HG03558 (cell line): ENCODE measurements at regions not wholly inside any gene's neighbourhood (a gene's known extent, or its start where the extent isn't known, plus 50 kb on each side); places are given as distances from the start of the nearest gene placed in this dataset.
A peak's percentile ranks its signal among the peaks of the same experiment; 100 is the strongest.

Experiments used
- ATAC-seq: cut with Tn5 transposase; IDR thresholded peaks from one replicate; pipeline ENCODE4 v1.9.1; 2021; ENCODE audit warnings: moderate number of reproducible peaks; ENCODE audit not compliant: unreplicated experiment; ENCODE audit errors: extremely low read depth

DNA sequence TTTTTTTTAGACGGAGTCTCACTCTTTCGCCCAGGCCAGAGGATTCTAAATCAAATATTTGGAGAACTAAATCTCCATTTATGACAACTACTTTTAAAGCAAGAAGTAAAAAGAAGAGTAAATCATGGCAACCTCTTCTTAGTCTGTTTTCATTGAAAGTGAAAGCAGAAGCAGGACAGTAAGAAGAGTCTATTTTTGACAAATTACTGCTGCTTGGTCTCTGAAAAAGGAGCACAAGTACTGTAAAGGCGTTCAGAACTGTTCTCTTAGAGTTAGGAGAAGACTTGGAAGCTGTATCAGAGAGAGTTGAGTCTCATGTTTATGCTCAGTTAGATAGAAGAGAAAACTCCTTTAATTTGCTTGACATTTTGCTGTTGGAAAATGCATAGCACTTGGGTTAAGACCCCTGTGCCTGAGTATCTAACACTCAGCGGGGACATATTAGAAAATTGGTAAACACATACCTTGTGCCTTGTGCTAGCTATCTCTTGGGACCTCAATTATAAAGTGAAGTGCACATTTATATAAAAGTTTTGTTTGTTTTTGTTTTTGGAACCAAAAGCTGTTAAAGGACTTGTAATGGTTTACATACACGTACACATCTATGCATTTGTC is 433.0 kb downstream of the ANKRD7 start:
- ATAC-seq = peak; percentile 58

DNA sequence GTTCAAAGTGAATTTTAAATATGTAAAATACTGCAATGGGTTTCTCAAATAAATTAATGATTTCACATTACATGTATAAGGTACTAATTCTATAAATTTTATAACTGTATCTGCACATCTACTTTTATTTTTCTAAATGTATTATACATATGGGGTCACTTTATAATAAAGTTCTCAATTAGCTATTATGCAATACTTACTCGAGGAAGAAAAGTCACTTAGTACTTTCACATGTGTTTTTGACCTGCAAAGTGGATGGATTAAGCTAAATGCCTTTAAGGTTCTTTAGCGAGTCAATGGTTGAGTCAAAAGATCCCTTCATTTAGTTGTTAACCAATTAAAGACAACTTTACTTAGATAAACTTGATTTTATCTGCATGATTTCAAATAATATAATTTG is 437.8 kb downstream of the ANKRD7 start:
- ATAC-seq = no peak

DNA sequence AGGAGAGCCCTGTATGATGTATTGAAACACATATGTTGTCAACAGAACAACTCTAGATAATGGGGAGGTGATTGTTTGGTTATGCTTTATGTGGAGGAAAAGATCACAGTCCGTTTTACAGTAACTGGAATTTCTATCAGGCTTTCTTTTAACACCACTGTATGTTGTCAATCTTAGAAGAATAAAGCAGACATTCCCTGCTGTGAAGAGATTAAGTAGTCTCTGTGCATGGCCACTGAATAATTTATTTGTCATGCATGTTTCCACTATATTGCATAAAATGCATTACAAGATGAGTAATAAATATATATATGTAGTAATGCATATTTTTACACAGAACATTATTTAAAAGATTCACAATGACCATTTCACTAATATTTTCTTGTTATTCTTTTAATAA is 440.0 kb downstream of the ANKRD7 start:
- no peak for ATAC-seq

DNA sequence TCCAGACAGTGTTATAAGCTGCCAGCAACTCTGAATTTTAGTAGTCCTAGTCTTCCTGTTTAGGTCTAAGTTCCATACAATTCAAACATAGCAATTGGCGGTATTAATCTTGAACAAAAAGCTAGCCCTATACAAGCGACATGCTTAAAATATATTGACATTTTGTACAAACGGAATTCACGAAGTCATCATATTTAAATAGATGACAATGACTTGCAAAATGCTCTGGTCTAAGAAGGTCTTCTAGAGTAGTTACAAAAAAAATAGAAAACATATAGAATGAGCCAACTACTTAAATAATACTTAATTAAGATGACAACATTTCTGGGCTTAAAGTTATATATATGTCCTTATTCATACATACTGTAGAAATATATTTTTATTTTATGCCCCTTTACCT is 446.6 kb downstream of the ANKRD7 start:
- ATAC-seq = no peak

DNA sequence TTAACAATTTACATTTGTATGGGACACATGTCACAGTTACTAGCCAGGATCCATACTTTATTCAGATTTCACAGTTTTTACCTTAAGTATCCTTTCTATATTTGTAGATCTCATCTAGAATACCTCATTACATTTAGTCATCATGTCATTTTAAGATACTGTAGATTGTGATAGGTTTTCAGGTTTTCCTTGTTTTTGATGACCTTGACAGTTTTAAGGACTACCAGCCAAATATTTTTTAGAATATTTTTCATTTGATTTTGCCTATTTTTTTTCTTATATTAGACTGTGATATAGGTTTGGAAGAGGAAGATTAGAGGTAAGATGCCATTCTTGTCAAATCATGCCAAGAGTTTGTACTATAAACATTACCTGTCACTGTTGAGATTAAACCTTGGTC is 460.3 kb downstream of the ANKRD7 start:
- ATAC-seq = no peak

DNA sequence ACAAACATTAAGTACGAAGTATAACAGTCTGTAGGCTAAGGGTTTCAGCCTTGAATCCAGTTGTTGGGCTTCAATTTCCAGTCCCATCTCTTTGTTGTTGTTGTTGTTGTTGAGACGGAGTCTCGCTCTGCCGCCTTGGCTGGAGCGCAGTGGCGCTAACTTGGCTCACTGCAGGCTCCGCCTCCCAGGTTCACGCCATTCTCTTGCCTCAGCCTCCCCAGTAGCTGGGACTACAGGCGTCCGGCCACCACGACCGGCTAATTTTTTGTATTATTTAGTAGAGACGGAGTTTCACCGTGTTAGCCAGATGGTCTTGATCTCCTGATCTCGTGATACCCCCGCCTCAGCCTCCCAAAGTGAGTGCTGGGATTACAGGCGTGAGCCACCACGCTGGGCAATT is 464.9 kb downstream of the ANKRD7 start:
- no peak for ATAC-seq

DNA sequence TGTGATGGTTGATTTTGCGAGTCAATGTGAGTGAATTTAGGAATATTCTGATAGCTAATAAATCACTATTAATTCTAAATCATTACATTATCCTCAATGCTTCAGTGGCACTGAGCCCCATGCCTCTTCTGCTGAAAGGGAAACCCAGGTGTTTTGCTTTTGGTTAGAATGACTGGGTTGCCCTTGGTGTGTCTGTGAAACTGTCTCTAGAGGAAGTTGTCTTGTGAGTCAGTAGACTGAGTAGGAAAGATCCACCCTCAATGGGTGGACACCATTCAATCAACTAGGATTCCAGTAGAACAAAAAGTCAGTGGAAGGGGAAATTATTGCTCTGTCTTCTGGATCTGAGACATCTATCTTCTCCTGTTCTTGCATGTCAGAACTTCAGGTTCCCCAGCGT is 472.4 kb downstream of the ANKRD7 start:
- no peak for ATAC-seq

DNA sequence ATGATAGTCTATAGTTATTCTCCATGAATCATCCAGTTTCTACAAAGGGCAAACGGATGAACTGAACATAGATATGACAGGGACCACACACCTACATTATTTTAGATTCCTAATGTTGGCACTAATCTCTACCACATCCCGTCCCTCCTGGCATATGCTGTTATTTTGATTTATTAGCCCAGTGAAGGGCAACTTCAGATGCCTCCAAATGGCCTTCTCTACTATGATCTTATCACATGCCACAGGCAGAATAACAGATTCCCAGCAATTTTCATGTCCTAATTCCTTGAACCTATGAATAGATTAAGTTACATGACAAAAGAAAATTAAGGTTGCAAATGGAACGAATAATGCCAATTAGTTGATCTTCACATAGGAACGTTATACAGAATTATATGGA is 474.7 kb downstream of the ANKRD7 start:
- ATAC-seq = no peak

DNA sequence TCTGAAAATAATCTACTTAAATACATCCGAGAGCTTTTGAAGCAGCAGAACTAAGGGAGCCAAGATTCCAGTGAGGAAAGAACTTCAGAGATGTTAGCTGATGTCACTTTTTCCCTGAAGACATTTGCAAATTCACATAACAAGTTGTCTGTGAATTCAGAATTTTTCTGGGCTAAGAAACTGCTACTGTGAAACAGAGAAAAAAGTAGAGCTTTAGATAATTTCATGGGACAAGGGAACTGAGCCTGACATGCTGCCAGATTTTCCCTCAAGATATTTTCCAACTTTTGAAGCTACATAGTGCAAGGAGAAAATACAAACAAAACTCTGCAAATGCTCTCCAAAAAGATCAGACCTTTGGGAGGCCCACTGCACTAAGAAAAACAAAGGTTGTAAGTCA is 484.2 kb downstream of the ANKRD7 start:
- ATAC-seq = no peak

DNA sequence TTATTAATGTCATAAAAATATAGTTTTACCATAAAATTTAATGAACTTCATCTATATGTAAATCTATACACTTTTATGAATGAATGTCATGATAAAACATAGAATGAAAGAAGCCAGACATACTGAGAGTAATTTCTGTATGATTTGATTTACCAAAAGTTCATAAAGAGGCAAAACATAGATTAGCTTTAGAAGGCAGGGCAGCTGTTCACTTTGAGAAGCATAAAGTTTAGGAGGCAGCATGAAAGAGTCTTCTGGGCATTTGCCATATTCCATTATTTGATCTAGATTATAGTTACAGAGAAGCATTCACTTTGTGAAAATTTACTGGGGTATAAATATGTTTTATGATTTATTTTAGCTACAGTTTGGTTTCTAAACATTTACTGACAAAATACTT is 487.2 kb downstream of the ANKRD7 start:
- no peak for ATAC-seq

DNA sequence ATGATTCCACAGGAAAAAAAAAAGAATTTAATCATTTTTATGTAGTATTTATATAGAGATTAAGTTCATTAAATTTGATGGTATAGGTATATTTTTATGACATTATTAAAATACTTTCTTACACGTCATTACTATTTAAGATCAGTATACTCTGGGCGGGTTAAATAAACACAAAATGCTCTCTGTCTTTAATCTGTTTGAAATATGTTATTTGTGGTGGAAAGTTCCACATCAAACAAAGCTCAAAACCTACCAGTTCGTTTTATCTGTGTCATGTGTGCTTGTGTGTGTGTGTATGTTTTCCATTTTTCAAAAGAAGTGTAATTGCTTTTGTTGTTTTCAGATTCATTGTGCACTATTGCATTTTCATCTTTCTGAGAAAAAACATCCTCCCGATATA is 488.5 kb downstream of the ANKRD7 start:
- ATAC-seq = no peak

DNA sequence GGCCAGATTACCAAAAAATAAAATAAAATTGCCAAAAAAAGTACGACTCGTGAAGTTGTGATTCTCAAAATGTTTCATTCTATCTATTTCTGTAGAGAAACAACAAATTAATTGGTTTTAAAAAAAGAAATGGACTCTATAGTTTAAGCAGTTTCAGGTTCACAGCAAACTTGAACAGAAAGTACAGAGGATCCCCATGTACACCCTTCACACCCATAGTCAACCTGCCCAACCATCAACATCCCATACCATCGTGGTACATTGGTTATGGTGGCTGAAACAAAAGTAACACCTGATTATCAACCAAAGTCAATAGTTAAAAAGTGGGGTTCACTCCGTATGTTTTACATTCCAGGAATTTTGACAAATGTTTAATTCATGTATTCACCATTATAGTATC is 496.1 kb downstream of the ANKRD7 start:
- no peak for ATAC-seq

DNA sequence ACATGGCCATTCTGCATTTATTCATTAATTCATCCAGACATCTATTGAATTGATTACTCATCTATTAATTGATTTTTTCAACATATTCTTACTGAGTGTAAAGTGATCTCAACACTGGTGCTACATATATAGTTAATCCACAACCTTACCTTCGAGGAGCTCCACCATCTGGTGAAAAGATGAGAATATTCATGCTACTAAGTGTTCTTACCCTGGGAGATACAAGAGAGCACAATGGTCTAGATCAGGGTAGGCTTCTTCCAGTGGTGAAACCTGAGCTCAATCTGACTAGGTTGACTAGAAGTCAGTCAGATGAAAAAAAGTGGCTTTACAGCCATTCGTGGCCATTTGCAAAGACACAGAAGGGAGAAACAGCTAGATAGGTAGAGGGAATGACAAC is 507.4 kb downstream of the ANKRD7 start:
- ATAC-seq = no peak

DNA sequence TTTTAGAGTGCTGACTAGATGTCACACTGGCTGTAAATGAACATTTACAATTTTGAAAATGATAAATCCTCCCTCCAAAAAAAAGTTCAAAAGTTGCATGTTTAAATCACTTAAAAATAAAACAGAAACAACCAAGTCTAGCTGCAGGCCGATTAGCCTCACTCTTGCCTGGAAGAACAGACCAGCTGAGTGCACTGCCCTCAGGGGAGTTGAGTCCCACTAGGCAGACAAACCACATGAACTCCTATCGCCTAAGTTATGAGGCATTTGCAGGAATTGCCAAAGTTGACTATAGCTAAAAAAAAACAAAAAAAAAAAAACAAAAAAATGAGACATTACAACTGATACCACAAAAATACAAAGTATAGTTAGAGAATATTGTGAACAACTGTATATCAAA is 510.0 kb downstream of the ANKRD7 start:
- ATAC-seq = no peak

DNA sequence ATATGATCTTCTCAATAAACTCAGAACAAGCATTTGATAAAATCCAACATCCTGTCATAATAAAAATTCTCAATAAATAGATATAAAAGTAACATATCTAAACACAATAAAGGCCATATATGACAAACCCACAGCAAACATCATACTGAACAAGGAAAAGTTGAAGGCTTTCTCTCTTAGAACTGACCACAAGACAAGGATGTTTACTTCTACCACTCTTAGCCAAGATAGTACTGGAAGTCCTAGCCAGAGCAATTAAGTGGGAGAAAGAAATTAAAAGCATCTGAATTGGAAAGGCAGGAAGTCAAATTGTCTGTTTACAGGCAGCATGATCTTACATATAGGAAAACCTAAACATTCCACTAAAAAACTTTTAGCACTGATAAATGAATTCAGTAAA is 510.9 kb downstream of the ANKRD7 start:
- no peak for ATAC-seq

DNA sequence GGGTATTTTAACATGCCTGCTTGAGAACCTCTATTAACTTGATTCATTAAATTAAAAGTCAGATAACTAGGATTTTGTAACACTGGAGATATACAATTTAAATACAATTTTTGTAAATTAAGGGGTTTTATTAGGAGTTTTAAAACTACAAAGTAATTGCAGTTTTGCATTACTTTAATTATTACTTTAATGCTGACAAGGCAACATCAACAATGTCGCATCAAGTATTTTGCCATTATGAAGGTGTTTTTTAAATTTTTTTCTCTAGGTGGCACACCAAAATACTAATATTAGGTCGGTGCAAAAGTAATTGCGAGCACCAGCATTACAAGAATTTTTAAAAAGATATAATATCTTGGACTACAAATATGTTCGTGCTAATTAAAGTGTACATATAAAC is 513.4 kb downstream of the ANKRD7 start:
- no peak for ATAC-seq

DNA sequence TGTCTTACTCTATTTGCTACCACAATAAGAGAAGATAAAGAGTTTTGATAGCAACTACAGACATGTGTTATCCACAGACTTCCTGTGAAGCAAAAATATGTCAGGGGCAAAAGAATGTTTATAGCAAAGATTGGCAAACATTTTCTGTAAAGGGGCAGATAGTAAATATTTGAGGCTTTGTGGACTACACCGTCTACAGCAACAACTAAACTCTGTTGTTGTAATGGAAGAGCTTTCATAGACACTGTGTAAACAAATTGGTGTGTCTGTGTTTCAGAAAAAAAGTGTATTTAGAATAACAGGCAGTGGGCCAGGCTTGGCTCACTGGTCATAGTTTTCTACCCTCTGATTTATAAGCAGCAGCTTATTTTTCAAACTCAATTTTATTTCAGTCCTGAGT is 521.4 kb downstream of the ANKRD7 start:
- no peak for ATAC-seq

DNA sequence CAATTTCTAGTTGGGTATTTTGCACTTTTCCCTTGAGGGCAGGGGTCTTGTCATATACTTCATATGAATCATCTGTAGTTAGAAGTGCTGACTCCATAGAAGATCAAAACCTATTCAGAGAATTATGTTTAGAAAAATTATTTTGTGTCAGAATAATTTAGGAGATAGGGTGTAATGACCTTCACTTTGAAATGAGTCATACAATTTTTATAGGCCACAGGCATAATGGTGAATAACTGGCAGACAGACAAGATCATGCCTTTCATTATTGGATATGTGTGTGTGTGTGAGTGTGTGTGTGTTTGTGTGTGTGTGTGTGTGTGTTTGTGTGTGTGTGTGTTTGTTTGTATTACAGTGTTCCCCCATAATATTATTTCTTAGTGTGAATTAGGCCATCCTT is 523.0 kb downstream of the ANKRD7 start:
- no peak for ATAC-seq

DNA sequence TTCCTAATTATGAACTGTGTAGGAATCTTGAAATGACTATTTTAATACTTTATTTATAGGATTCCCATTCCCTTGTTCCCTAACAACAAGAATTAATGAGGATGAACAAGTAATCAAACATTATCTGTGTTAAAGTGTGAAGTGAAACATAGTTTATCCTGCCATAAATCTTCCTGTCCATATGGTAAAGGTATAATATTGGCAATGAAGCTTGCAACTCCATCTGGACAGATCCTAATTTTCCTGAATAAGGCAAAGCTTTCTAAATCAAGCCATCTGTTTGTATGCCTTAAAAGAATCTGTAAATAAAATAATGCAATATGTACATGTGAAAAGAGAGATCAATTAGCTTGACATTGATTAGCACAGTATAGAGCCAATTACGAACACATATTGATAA is 529.0 kb downstream of the ANKRD7 start:
- ATAC-seq = no peak

DNA sequence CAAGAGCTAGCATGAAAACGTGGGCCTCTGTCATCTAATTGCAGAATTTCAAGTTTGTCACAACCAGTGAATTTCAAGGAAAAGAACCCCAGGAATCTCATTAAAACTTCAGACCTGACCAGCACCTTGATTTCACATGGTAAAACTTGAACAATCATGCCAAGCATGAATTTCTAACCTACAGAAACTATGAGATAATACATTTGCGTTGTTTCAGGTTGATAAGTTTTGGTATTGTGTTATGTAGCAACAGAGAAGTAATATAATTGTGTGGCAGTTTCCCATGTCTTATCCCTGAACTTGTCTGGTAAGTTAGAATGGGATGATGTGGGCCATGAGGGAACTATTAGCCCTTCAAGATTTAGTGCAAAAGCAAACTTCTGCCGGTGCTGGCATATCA is 530.1 kb downstream of the ANKRD7 start:
- no peak for ATAC-seq

DNA sequence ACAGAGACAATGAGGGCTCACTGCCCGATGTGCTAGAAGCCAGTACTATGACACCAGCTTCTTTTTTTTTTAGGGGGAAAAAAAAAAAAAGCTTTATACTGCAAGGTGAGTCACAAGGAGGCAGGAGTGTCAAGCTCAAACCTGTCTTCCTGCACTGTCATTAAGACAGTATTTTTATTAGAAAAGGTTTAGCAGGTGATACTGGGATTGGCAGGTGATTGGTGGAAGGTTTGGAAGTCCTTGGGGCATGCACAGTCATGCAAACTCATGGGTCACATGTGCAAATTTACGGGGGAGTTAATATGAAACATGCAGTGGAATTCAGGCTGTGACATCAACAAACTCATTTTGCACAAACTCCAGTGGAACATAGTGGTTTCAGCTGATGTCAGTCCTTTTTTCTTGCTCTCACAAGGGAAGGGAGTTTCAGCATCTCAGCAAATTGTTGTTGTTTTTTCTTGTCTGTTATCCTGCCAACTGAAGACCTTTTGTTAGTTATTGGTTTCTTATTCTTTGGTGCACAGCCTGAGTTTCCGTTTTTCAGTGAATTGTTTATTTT is 530.6 kb downstream of the ANKRD7 start:
- ATAC-seq = no peak

DNA sequence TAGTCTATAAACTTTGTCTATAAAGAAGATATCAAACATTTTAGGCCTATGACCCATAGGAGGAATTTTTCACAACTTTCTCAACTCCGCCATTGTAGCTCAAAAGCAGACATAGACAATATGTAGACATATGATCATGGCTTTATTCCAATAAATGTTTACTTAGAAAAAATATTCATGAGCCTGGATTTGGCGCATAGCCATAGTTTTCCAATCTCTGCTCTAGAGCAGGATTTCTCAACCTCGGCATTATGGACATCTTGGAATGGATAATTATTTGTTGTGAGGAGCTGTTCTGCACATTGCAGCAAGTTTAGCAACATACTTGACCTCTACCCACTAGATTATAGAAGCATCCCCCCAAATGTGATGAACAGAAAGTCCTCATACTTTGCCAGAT is 532.6 kb downstream of the ANKRD7 start:
- no peak for ATAC-seq

DNA sequence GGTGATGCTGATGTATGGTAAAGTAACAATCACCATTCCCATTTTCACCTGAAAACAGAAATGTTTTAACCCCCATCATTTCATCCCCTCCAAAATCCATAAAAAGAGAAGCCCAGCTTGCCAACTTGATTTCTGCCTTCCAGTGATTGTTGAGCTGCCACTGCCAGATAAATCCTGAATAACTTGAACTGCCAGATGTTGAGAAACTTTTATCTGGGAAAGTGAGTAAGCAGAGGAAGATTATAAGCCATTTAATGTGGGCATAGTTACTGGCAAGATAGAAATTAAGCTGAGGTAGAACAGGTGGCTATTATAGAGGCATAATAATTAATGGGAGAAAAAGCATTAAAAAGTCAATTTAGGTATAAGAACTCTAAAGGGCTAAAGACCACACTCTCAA is 534.1 kb downstream of the ANKRD7 start:
- ATAC-seq = no peak
